ENCODE measurements at regions not wholly inside any gene's neighbourhood (a gene's known extent, or its start where the extent isn't known, plus 50 kb on each side); places are given as distances from the start of the nearest gene placed in this dataset.
"Not testable (repeated sequence)": the region's sequence is repeated elsewhere in the genome, so short reads cannot be mapped to it uniquely, and the experiment has no call there.

GRCh38 chr4:126770811-126771553 is 861.8 kb upstream of the INTU start:
- not testable (repeated sequence) for DNase-seq (ENCODE audit: low spot score)

- not testable (repeated sequence) for DNase-seq (ENCODE audit: low spot score)
Observed at GRCh38 chr4:126771618-126772017, 861.1 kb upstream of the INTU start.

- DNase-seq (ENCODE audit: low spot score), result no peak
Observed at GRCh38 chr4:126772662-126773061, 860.1 kb upstream of the INTU start.

DNA sequence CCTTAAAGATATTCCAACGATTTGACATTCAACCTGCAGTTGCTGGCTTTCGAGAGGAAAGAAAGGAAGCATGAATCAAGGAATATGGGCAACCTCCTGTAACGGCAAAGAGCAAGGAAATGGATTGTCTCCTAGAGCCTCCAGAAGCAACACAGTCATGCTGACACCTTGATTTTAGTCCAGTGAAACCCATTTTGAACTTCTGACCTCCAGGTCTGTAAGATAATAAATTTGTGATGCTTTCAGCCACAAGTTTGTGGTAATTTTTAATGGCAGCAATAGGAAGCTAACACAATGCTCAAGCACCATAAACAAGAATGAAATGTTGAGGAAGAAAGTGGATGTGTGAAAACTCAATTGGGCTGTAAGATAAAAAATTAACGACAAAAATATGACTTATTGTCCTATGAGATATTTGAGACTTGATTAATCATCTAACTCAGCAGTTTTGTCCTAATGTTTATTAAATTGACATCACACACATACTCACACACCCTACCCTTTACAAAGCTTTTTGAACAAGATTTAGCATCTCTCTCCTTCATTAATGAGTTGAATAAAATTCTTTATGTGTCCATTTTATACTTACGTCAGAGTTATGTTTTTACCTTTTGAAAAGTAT is 857.2 kb upstream of the INTU start:
- DNase-seq (ENCODE audit: low spot score), result no peak

DNA sequence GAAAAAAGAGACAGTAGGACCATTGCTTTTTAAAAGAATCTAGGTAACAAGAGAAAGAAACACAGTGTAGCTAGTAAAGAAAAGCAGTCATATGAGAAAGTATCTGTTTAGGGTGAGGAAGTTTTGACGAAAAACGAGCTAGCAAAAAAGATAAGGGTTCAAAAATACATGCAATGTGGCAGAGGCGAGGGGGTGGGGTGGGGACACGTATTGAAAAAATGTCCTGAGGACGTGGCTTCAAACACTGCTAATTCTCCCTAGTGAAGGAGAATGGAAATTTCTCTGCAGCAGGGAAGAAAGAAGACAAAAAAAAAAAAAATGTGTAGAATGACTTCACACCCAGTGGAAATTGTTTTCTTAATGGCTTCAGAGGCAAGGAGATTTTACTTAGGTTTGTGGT is 856.4 kb upstream of the INTU start:
- no peak for DNase-seq (ENCODE audit: low spot score)

GRCh38 chr4:126777649-126778048 is 855.1 kb upstream of the INTU start:
- DNase-seq (ENCODE audit: low spot score), result no peak

- no peak for DNase-seq (ENCODE audit: low spot score)
Observed at GRCh38 chr4:126778348-126778747, 854.4 kb upstream of the INTU start.

DNA sequence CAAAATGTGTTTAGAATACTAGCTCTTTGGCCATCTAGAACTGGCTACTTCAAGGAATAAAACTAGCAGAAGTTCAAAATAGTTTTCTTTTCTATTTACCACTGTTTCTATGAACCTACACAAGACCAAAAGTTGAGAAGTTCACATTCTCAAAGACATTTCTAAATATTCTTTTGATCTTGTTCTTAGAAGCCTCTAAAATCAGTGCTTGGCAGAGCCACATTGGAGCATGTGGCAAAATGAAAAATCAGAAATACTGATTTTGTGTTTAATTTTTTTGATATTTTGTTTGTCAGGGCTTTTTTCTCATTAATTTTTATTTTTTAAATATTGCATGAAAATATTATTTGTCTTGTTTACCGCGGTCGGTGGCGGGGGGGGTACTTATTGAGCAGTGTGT is 853.8 kb upstream of the INTU start:
- DNase-seq (ENCODE audit: low spot score), result no peak

DNA sequence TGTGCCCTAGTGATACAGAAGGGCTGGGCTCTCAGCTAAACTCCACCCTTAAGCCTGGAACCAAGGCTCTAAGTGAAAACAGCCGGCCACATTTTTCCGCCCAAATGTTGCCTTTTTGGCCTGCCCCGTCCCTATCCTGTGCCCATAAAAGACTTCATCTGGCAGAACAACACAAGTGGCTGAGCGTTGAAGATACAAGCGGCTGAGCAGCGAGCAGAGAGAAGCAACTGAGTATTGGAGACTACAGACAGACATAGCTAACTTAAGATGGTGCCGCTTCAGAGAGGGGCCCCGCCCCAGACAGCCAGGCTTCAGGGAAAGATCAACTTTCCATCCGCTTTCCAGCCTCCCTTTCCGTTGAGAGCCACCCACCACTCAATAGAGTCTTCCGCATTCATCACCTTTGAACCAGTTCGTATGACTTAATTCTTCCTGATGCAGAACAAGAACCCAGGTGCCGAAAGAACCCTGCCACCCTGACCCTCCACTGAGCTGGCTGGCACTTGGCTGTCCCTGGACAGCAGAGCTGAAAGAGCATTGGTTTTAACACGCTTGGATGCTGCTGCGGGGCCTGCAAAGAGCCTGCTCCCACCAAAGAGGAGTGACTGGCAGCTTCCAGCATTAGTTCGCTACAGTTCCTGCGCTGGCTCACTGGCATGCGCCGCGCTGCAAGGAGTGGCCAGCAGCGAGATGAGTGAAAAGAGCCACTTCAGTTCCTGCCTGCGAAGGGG is 853.2 kb upstream of the INTU start:
- no peak for DNase-seq (ENCODE audit: low spot score)

DNA sequence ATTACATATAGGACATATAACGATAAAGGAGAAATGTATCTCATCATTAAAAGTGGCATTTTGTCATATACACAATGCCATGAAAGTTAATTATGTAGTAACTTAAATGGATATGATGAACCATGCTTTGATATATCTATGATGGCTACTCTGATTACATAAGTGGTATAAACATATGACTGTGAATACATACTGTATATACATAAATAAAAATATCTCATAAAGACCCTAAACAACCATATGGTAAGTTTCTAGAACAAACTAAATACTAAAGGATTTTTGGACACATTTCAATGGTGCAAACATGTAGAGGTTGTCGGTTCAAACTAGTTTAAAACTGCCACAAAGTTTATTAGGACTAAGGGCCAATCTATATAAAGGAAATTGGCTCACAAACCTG is 849.6 kb upstream of the INTU start:
- DNase-seq (ENCODE audit: low spot score), result no peak

- DNase-seq (ENCODE audit: low spot score), result no peak
Observed at GRCh38 chr4:126784966-126785580, 847.7 kb upstream of the INTU start.

- no peak for DNase-seq (ENCODE audit: low spot score)
Observed at GRCh38 chr4:126790633-126791032, 842.1 kb upstream of the INTU start.

GRCh38 chr4:126794363-126794762 is 838.4 kb upstream of the INTU start:
- no peak for DNase-seq (ENCODE audit: low spot score)

DNA sequence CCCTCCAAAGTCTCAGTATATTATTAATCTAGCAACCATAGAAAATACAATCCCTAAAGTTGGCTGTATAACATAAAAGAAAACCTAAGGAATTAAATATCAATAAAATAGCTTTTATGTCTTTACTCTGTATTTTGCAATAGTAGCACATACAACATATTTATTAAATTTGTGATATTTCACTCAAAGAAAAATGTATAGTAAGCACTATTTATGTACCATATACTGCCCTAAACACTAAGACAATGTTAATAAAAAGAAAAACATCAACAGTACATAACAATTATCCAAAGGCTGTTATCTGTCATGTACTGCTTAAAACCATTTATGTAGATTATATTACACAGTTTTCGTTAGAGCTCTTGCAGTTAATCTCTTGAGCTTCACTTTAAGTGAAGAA is 834.5 kb upstream of the INTU start:
- DNase-seq (ENCODE audit: low spot score), result no peak

- DNase-seq (ENCODE audit: low spot score), result no peak
Observed at GRCh38 chr4:126799416-126799815, 833.3 kb upstream of the INTU start.

DNA sequence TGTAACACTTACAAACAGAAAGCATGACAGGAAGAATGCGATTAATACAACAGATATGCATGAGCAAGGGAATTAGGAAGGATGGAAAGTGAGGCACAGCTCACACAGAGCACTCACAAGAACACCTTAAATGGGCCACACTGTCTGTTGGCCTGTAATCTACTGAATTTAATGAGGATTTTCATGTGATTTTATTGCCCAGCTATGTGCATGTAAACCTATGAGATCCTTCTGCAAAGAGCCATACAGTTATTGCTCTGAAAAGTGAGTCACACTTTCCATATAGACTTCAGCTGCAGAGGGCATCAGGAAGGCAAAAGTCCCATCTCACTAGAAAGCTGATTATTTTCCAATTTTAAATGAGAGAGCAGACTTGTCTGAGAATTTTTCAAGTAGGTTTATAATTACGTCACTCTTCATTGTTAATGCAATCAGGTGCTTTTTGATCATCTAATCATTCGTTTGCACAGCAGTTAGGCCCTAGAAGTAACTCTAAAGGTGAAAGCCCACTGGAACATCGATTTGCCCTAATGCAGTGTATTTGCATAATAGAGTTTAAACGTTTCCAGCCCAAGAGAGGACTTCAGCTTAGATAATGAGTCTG is 832.7 kb upstream of the INTU start:
- DNase-seq (ENCODE audit: low spot score), result no peak

GRCh38 chr4:126800575-126801141 is 832.1 kb upstream of the INTU start:
- DNase-seq (ENCODE audit: low spot score), result no peak

- DNase-seq (ENCODE audit: low spot score), result no peak
Observed at GRCh38 chr4:126807132-126807531, 825.6 kb upstream of the INTU start.

DNA sequence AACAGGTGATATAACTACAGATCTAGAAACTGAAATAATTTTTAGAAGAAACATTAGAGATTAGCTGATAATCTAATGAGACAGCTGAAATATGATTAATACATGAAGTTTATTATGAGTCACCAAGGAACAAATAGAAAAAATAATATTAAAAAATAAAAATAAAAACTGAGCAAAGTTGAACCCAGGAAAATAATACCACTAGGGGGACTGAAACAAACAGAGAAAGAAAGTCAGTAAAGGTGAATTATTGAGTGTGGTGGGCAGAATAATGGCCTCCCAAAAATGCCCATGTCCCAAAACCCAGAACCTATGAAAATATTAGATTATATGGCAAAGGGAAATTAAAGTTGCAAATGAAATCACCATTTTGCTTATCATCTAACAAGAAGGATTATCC is 820.7 kb upstream of the INTU start:
- DNase-seq (ENCODE audit: low spot score), result no peak

GRCh38 chr4:126820631-126821030 is 812.1 kb upstream of the INTU start:
- no peak for DNase-seq (ENCODE audit: low spot score)

DNA sequence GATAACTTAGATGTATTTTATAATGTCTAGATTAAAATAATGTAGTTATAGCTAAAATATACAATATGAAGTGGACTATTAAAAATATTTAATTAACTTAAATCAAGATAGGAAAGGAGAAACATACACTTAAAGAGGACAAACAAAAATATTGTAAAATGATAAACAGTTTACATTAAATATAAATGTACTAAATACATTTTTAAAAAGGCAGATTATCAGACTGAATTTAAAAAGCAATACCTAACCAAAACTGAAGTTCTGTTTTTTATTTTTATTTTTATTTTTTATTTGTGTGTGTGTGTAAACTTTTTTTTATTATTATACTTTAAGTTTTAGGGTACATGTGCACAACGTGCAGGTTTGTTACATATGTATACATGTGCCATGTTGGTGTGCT is 811.6 kb upstream of the INTU start:
- DNase-seq (ENCODE audit: low spot score), result no peak

GRCh38 chr4:126825083-126825482 is 807.7 kb upstream of the INTU start:
- no peak for DNase-seq (ENCODE audit: low spot score)

All from ureter (tissue), 1 donor.